Medulla oblongata (tissue), 1 donor: ENCODE measurements at regions not wholly inside any gene's neighbourhood (a gene's known extent, or its start where the extent isn't known, plus 50 kb on each side); places are given as distances from the start of the nearest gene placed in this dataset.

ENCODE experiments used
- DNase-seq: peaks from one replicate; pipeline ENCODE4 v3.0.0-alpha.2; 2015; ENCODE audit errors: extremely low spot score

- no peak for DNase-seq
Observed at GRCh38 chr7:16232273-16232672, 189.1 kb downstream of the CRPPA start.

GRCh38 chr7:16223963-16224707, 197.2 kb downstream of the CRPPA start:
- no peak for DNase-seq

GRCh38 chr7:16212610-16213009, 208.7 kb downstream of the CRPPA start:
- no peak for DNase-seq

- DNase-seq: no peak
Observed at GRCh38 chr7:16212032-16212431, 209.3 kb downstream of the CRPPA start.

GRCh38 chr7:16211402-16211925, 209.9 kb downstream of the CRPPA start:
- DNase-seq: no peak

GRCh38 chr7:16210171-16210570, 211.2 kb downstream of the CRPPA start:
- no peak for DNase-seq

GRCh38 chr7:16207321-16207720, 214.0 kb downstream of the CRPPA start:
- no peak for DNase-seq

- DNase-seq: no peak
Observed at GRCh38 chr7:16205466-16205865, 215.9 kb downstream of the CRPPA start.

- no peak for DNase-seq
Observed at GRCh38 chr7:16204953-16205352, 216.4 kb downstream of the CRPPA start.

GRCh38 chr7:16203065-16203464, 218.3 kb downstream of the CRPPA start:
- DNase-seq: no peak

GRCh38 chr7:16202303-16202702, 219.0 kb downstream of the CRPPA start:
- no peak for DNase-seq

GRCh38 chr7:16200591-16200990, 220.7 kb downstream of the CRPPA start:
- no peak for DNase-seq

GRCh38 chr7:16193631-16194030, 227.7 kb downstream of the CRPPA start:
- DNase-seq: no peak

- DNase-seq: no peak
Observed at GRCh38 chr7:16189026-16189715, 232.2 kb downstream of the CRPPA start.

- no peak for DNase-seq
Observed at GRCh38 chr7:16187131-16187530, 234.2 kb downstream of the CRPPA start.

- DNase-seq: no peak
Observed at GRCh38 chr7:16178585-16178984, 242.8 kb downstream of the CRPPA start.

GRCh38 chr7:16178092-16178491, 243.2 kb downstream of the CRPPA start:
- DNase-seq: no peak

- no peak for DNase-seq
Observed at GRCh38 chr7:16174253-16174652, 247.1 kb downstream of the CRPPA start.

GRCh38 chr7:16172366-16172765, 249.0 kb downstream of the CRPPA start:
- DNase-seq: no peak

- DNase-seq: no peak
Observed at GRCh38 chr7:16171928-16172327, 249.4 kb downstream of the CRPPA start.

- DNase-seq: no peak
Observed at GRCh38 chr7:16170671-16171070, 250.7 kb downstream of the CRPPA start.

GRCh38 chr7:16169537-16169936, 251.8 kb downstream of the CRPPA start:
- no peak for DNase-seq

- no peak for DNase-seq
Observed at GRCh38 chr7:16167526-16167925, 253.8 kb downstream of the CRPPA start.
